ENCODE measurements at regions not wholly inside any gene's neighbourhood (a gene's known extent, or its start where the extent isn't known, plus 50 kb on each side); places are given as distances from the start of the nearest gene placed in this dataset.

DNA sequence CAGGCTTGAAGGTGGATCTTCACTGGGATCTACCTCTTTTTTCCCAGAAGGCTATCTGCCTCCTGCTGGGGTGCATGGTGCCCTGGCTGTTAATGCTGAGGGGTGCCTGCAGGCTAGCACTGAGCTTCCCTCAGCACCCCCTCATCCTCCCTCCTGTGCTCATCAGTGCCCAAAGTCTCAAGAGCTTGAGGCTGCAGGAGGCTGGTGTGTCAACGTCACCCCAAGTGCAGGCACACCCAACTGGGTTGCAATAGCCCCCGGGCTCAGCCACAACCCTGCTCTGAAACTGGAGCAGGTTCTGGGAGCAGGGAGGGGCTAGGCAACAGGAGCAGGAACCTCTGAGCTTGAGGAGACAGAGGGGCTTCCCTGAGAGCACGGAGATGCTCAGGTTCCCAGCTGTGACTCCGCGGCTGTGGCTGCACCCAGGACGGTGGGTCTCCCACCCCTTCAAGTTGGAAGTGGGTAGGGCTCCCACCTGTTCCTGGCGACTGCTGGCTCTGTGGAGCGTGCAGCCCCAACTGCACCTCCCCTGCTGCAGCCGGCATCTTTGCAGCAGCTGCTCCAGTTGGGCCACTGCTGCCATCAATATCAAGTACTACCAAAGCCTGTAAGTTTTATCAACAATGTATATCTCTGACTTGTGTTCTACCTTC lies 1266.6 kb upstream of the C9orf72 start:
- no peak overlapping the region for H3K4me2 ChIP-seq (ENCODE audit: control insufficient read depth, extremely low read depth, insufficient read depth, low read depth, low read length)
- no peak overlapping the region for H3K27ac ChIP-seq (ENCODE audit: control insufficient read depth, insufficient read depth, low read length)
- H3K9me1 ChIP-seq (ENCODE audit: control insufficient read depth, extremely low read depth, insufficient read depth, low read length): no peaks in the 10 kb centered on the region
- FAIRE-seq (no peak), DNase-seq (ENCODE audit: low read depth, low spot score) (no peak)
- no peak overlapping the region for H2AFZ ChIP-seq (ENCODE audit: control insufficient read depth, low read length)
- no peak for TF ChIP-seq EZH2 (IDR thresholded peaks at IDR 0.05; ENCODE audit: low read length)
- TF ChIP-seq, protein P1, sequence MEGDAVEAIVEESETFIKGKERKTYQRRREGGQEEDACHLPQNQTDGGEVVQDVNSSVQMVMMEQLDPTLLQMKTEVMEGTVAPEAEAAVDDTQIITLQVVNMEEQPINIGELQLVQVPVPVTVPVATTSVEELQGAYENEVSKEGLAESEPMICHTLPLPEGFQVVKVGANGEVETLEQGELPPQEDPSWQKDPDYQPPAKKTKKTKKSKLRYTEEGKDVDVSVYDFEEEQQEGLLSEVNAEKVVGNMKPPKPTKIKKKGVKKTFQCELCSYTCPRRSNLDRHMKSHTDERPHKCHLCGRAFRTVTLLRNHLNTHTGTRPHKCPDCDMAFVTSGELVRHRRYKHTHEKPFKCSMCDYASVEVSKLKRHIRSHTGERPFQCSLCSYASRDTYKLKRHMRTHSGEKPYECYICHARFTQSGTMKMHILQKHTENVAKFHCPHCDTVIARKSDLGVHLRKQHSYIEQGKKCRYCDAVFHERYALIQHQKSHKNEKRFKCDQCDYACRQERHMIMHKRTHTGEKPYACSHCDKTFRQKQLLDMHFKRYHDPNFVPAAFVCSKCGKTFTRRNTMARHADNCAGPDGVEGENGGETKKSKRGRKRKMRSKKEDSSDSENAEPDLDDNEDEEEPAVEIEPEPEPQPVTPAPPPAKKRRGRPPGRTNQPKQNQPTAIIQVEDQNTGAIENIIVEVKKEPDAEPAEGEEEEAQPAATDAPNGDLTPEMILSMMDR (optimal IDR thresholded peaks at IDR 0.05 in 1 of 3, IDR thresholded peaks at IDR 0.05 in 1 of 3, conservative IDR thresholded peaks at IDR 0.05 in 1 of 3; ENCODE audit: extremely low read depth in 1 of 3, insufficient read depth in 2 of 3, low read length in 3 of 3): no peak
- no peak overlapping the region for H3K9ac ChIP-seq (ENCODE audit: control insufficient read depth, extremely low read depth, insufficient read depth, low read length)
- no peaks in the 10 kb centered on the region for H3K9me3 ChIP-seq (ENCODE audit: control insufficient read depth, low read depth, low read length)
- no peaks in the 10 kb centered on the region for H3K36me3 ChIP-seq (ENCODE audit: control insufficient read depth in 2 of 2, extremely low read depth in 1 of 2, insufficient read depth in 2 of 2, low read length in 2 of 2)
- dilution Hi-C loops (cut with MboI; ENCODE audit: extremely low pct_ligation_motif_present, low sequenced_read_pairs): no loop called here
- H3K27me3 ChIP-seq (ENCODE audit: control insufficient read depth, extremely low read depth, insufficient read depth, low read length): no peaks in the 10 kb centered on the region
- no peaks in the 10 kb centered on the region for H4K20me1 ChIP-seq (ENCODE audit: control insufficient read depth, extremely low read depth, insufficient read depth, low read length)
- no peaks in the 10 kb centered on the region for H3K79me2 ChIP-seq (ENCODE audit: control insufficient read depth, insufficient read depth, low read length)
- no peaks in the 10 kb centered on the region for H3K4me1 ChIP-seq (ENCODE audit: control insufficient read depth, extremely low read depth, insufficient read depth, low read length)
- H3K4me3 ChIP-seq (ENCODE audit: control insufficient read depth in 2 of 3, extremely low read depth in 1 of 3, insufficient read depth in 2 of 3, low read depth in 1 of 3, low read length in 3 of 3): no peak overlapping the region

- Histone ChIP-seq H3K36me3 (ENCODE audit: control insufficient read depth in 2 of 2, extremely low read depth in 1 of 2, insufficient read depth in 2 of 2, low read length in 2 of 2) (no peaks in the 10 kb centered on the region), H3K4me2 (ENCODE audit: control insufficient read depth, extremely low read depth, insufficient read depth, low read depth, low read length) (no peak overlapping the region), H3K27ac (ENCODE audit: control insufficient read depth, insufficient read depth, low read length) (no peak overlapping the region), H3K9me3 (ENCODE audit: control insufficient read depth, low read depth, low read length) (no peaks in the 10 kb centered on the region), H3K4me3 (ENCODE audit: control insufficient read depth in 2 of 3, extremely low read depth in 1 of 3, insufficient read depth in 2 of 3, low read depth in 1 of 3, low read length in 3 of 3) (no peak overlapping the region), H2AFZ (ENCODE audit: control insufficient read depth, low read length) (no peak overlapping the region), H3K27me3 (ENCODE audit: control insufficient read depth, extremely low read depth, insufficient read depth, low read length) (no peaks in the 10 kb centered on the region), H3K9ac (ENCODE audit: control insufficient read depth, extremely low read depth, insufficient read depth, low read length) (no peak overlapping the region), H3K79me2 (ENCODE audit: control insufficient read depth, insufficient read depth, low read length) (no peaks in the 10 kb centered on the region), H3K4me1 (ENCODE audit: control insufficient read depth, extremely low read depth, insufficient read depth, low read length) (no peaks in the 10 kb centered on the region), H3K9me1 (ENCODE audit: control insufficient read depth, extremely low read depth, insufficient read depth, low read length) (no peaks in the 10 kb centered on the region), H4K20me1 (ENCODE audit: control insufficient read depth, extremely low read depth, insufficient read depth, low read length) (no peaks in the 10 kb centered on the region)
- DNase-seq (ENCODE audit: low read depth, low spot score): no peak
- no peak for FAIRE-seq
- dilution Hi-C loops (cut with MboI; ENCODE audit: extremely low pct_ligation_motif_present, low sequenced_read_pairs): no loop called here
- no peak for TF ChIP-seq EZH2 (IDR thresholded peaks at IDR 0.05; ENCODE audit: low read length)
- TF ChIP-seq, protein P1 (optimal IDR thresholded peaks at IDR 0.05 in 1 of 3, IDR thresholded peaks at IDR 0.05 in 1 of 3, conservative IDR thresholded peaks at IDR 0.05 in 1 of 3; ENCODE audit: extremely low read depth in 1 of 3, insufficient read depth in 2 of 3, low read length in 3 of 3): no peak
Measured at GRCh38 chr9:28841775-28842174, 1268.5 kb upstream of the C9orf72 start.

Data from keratinocyte (primary cell).